ENCODE measurements at regions not wholly inside any gene's neighbourhood (a gene's known extent, or its start where the extent isn't known, plus 50 kb on each side); places are given as distances from the start of the nearest gene placed in this dataset.
"Not testable (repeated sequence)": the region's sequence is repeated elsewhere in the genome, so short reads cannot be mapped to it uniquely, and the experiment has no call there.

GRCh38 chr10:108365541-108365940, 1201.0 kb upstream of the SORCS1 start:
- DNase-seq (ENCODE audit: low read depth), result no peak

DNA sequence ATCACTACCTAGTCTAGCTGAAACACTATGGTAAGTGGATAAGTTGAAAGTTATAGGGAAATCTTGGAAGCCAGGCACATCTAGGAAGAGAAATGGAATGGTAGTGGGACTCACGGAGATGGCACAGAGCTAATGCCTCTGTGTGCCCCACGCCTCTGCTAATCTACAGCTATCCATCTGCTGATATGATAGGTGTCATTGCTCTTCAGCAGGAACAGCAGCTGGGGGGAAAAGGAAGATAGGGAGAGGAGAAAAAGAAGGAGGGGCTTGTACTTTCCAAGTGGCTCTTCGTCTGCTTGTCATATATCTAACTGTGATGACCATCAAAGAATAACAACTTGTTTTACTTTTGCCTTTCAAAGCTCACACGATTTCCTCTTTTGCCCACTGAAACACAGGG, 1199.1 kb upstream of the SORCS1 start:
- DNase-seq (ENCODE audit: low read depth), result no peak

DNA sequence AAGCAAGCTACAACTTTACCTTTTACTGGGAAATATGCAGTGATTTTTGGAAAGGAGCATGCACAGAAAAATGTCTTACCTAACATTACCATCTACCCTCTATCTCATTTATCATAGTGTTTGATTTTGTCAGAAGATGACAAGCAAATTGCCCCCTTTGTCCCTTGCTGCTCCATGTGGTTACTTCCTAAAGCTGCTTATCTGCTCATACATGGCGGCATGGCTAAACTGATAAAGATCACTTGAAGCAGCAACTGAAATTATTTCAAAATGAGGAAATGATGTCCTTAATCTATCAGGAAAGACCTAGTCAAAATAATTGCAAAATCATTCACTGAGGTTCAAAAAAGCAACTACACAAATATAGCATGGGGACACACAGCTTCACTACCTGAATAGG, 1198.5 kb upstream of the SORCS1 start:
- DNase-seq (ENCODE audit: low read depth), result no peak

DNA sequence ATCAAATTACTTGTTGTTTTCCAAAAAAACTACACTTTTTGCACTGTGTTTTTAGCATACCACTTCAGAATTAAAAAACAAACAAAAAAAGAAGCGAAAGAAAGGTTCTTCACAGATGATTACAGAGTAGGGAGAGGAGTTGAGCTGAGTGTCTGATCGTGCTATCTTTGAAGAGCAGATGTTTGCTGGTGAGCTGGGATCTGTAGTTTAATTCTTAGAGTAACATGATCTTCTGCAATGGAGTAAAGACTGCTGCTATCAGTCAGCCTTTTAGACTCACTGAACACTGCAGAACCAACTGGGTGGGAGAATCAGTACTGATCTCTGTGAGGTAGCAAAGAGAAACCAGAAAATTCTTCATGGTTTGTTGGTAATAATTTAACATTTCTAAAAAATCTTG, 1197.8 kb upstream of the SORCS1 start:
- no peak for DNase-seq (ENCODE audit: low read depth)

DNA sequence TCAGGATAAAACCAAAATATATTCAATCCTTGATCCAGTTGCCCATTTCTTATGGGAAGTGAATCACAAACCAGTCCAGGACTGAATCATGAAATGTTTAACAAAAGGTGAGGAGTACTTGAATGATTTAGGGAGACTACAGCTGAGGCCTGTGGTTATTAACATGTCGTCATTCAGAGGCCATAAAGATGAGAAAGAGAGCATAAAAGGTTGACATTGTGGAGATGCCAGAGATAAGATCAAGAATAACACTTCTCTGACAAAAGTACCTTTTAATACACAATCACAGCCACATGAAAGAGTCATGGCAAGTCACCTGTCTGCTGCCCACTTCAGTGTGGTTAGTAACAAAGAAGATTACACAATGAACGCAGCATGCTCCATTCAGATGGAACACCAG, 1195.7 kb upstream of the SORCS1 start:
- no peak for DNase-seq (ENCODE audit: low read depth)

DNA sequence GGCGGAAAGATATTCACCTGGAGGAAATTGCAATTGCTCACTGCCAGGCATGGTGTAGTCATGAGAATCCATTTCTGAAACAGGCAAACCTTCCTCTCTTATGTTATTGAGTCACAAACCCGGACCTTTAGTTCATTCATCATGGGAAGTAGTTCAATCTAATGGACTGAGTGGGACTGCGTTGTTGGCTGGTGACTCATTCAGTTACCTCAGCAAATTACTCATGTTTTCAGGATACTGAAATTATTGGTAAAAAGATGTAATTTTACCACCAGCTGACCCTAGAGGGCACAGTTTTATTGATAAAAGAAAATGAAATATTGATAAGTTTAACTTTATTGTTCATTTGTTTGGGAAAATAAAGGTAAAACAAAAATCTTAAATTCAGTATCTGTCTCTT, 1194.4 kb upstream of the SORCS1 start:
- peak; percentile 49 for DNase-seq (ENCODE audit: low read depth)

DNA sequence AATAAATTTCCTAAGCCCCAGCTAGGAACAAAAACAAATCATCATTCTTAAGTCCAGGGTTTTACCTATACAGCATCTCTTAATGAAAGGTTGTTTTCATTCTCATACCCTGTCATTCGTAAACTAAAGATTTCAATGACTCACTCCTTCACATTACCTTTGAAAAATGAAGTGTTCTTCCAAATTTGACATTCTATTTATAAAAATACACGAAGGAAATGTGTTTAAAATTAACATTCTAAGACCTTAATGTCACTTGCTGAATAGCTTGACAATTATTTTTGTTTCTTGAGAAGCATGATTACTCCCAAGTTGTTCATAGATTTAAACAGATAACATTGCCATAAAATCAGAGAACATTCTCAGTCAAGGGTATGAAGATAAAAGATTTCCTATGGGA, 1188.3 kb upstream of the SORCS1 start:
- DNase-seq (ENCODE audit: low read depth), result no peak

DNA sequence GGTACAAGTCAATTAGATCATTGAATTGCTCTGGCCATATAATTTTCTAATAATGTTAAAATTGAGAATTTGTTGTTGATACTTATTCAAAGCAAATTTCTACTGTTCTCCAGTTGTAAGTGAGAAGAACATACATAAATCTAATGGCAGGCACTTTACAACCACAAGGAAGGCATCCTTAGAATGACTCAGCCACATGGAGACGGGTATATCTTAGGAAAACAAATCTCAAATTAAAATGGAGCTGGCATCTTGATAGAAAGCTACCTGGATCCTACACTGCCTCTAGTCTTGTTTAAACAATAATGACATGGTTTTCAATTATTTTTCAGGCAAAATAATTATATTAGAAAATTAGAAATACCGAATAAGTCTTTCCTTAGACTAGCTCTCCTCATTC, 1183.7 kb upstream of the SORCS1 start:
- no peak for DNase-seq (ENCODE audit: low read depth)

DNA sequence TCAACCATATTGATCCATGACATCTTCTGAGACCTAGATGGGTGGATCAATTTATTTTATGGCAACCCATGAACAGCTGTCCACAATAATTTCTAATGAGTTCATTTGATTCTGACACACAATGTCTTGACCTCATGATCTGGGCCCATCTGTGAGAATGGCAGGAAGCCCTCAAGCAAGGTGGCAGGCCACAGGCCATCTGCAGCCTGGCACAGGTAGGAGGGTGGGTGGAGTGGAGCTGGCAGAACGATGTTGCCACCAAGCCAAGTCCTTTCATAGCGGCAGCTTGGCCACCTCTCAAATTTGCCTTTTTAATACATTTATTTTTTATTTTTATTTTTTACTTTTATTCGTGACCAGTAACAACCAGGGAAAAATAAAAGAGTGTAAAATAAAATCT, 1181.6 kb upstream of the SORCS1 start:
- DNase-seq (ENCODE audit: low read depth), result no peak

DNA sequence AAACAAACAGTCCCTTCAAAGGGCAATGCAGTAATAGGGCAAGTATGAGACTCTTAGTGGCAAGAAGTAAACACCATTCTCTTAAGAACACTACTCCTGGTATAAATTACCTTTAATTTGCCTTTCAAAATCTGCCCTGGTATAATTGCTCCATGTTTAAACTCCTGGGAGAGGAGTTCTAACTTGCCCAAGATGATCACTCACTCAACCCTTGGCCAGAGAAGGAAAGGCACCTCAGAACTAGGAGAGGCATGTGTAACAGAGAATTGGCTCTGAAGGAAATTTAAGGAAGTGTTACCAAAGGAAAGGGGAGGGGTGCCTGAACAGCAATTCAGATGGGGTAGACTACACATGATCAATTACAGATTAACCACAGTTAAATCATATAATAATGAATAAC, 1173.6 kb upstream of the SORCS1 start:
- DNase-seq (ENCODE audit: low read depth), result no peak

DNA sequence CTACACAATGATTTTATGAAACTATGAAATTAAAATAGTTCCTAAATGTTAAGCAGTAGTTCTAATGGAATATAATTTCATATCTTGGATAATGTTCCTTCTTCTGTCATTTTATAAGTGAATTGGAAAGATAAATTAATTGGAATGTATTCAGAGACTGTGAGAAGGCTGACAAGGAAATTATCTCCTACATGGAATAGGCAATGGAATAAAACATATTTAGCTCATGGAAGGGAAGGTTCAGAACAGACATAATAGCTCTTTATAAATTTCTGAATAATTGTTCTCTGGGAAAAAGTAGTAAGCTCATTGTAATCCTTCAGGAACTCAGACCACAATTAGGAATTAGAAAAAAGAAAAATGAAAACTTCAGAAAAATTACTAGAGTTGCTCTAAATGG, 1172.3 kb upstream of the SORCS1 start:
- DNase-seq (ENCODE audit: low read depth), result no peak

- DNase-seq (ENCODE audit: low read depth), result no peak
These were observed 1163.2 kb upstream of the SORCS1 start for GRCh38 chr10:108327706-108328105.

DNA sequence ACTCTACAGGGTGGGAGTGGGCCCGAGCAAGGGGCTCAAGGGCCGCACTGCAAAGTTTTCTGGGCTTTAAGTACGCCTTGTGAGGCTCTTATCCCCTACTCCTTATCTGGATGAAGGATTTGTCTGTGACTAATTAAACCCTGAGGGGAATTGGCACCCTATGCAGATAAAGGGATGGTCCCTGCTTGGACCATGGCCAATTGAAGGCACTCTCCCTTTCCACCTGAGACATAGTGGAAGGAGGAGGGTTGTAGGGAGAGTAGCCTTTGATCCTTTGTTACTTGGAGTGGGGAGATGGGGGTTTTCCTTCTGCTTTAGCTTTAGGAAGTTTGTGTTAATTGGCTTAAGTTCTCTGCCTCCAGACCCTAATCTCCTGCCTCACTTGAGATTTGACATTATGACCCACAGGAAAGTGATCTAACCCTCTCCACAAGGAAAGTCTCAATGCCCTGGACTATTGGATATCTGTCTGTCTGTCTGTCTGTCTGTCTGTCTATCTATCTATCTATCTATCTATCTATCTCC, 1158.8 kb upstream of the SORCS1 start:
- DNase-seq (ENCODE audit: low read depth), result no peak

GRCh38 chr10:108319434-108320222, 1155.1 kb upstream of the SORCS1 start:
- DNase-seq (ENCODE audit: low read depth), result no peak

- not testable (repeated sequence) for DNase-seq (ENCODE audit: low read depth)
These were observed 1151.1 kb upstream of the SORCS1 start for GRCh38 chr10:108315636-108316035.

- DNase-seq (ENCODE audit: low read depth), result no peak
These were observed 1143.4 kb upstream of the SORCS1 start for GRCh38 chr10:108307925-108308312.

DNA sequence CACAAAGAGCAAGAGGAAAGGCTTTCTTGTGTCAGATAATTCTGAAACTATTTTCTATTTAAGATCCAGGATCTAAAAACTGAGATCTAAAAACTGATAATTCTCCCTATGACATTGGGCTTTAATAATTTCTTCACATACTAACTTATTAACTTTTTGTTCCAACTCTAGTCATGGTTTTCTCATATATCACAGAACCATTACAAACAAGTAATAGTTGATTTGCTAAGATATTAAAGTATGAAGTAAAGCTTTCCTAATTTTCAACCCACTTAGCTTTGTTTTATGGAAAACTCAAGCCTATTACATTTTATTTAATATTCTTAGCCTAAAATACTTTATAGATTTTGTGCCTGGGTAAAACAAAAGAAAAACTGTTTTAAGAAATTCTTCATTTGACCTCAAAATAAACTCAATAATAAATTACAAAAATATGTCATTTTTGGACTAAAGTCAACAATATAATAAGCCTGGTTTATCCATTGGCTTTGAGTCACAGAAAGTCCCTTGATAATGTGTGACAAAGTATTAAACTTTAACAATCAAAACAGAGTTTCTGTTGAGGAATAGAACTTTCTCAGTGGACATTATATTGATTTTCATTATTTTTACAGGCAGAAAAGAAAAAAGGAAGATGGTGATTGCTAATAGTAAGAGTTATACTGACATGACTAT, 1142.9 kb upstream of the SORCS1 start:
- no peak for DNase-seq (ENCODE audit: low read depth)

GRCh38 chr10:108303149-108303548, 1138.6 kb upstream of the SORCS1 start:
- no peak for DNase-seq (ENCODE audit: low read depth)

DNA sequence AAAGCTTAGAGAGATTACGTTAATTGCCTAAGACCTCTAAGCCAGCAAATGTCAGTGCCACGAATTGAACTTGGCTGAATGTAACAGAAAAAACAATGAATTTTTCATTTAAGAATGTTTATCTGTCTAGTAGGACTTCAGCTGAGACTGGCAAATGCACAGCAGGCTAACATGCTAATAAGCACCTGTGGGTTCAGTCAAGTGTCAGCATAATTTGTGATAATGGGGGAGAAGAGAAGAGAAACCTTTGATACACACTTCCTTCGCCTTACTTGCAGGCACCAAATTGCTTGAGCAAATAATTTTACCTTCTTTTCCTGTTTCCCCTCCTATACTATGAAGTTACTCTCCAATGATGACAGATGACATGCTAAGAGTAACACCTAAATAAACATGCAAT, 1136.5 kb upstream of the SORCS1 start:
- DNase-seq (ENCODE audit: low read depth), result no peak

- no peak for DNase-seq (ENCODE audit: low read depth)
These were observed 1126.3 kb upstream of the SORCS1 start for GRCh38 chr10:108290823-108291222.

- peak; percentile 4 for DNase-seq (ENCODE audit: low read depth)
These were observed 1111.6 kb upstream of the SORCS1 start for GRCh38 chr10:108275895-108276685.

DNA sequence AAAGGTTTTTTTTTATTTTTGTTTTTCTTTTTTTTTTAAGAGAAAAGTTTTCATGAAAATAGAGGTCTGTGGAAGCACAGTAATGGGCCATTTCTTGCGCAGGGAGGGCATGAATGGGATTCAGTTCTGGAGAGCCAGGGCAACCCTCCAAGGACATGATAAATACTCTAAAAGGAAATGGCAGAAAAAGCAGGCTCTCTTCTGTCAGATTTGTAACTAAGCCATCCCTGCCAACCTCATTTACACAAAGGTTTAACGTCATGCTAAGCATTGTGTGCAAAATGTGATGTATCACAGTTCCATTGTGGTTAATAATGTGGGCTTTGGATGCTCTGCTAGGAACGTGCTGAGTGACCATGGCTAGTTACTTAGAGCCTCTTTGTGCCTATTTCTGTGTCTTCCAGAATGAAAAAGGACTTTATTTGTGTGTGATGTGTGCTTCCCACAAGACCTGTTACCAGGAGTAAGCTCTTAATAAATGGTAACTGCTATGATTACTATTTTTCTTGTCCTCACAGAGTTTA, 1095.9 kb upstream of the SORCS1 start:
- no peak for DNase-seq (ENCODE audit: low read depth)
